A673 (cell line): ENCODE measurements at regions not wholly inside any gene's neighbourhood (a gene's known extent, or its start where the extent isn't known, plus 50 kb on each side); places are given as distances from the start of the nearest gene placed in this dataset.

Source experiments
- BruUV-seq: library from RNA; stranded (reverse); fragments of 400-500 nt; replicated peaks from 2 replicates; lab custom pipeline; 2021; lab: Mats Ljungman, UMichigan
- CTCF ChIA-PET: fragments of 300-600 bp; sonication (Branson Sonifier 250); formaldehyde crosslinking; loops from one replicate; lab custom pipeline; 2022; ENCODE audit warnings: antibody characterized with exemption; lab: Charles Lee
- POLR2A ChIA-PET: fragments of 300-600 bp; sonication (Branson Sonifier 250); formaldehyde crosslinking; loops from one replicate; lab custom pipeline; 2022; ENCODE audit warnings: antibody characterized with exemption; ENCODE audit not compliant: low non-redundant PET; lab: Charles Lee
- DNase-seq: peaks from one replicate; pipeline ENCODE4 v3.0.0-alpha.2; 2015; ENCODE audit warnings: low spot score
- H3K27ac ChIP-seq: fragments of 200-600 bp; sonication (generic); 2 replicates; pipeline ENCODE4 v1.5.1; 2016; ENCODE audit warnings: mixed run types, low read depth, mild to moderate bottlenecking, mixed read lengths, antibody characterized with exemption, low read length; ENCODE audit not compliant: poor library complexity, severe bottlenecking
- H3K27me3 ChIP-seq: fragments of 200-600 bp; sonication (generic); replicated peaks from 2 replicates; pipeline ENCODE4 v1.6.1; 2017; ENCODE audit warnings: mixed run types, low read depth, mild to moderate bottlenecking, mixed read lengths, antibody characterized with exemption, low read length; ENCODE audit not compliant: insufficient read depth, poor library complexity
- H3K36me3 ChIP-seq: fragments of 200-600 bp; sonication (generic); 2 replicates; pipeline ENCODE4 v1.6.1; 2016; ENCODE audit warnings: mixed run types, mild to moderate bottlenecking, mixed read lengths, antibody characterized with exemption, low read length; ENCODE audit not compliant: insufficient read depth, poor library complexity, severe bottlenecking
- H3K4me1 ChIP-seq: fragments of 200-600 bp; sonication (generic); 2 replicates; pipeline ENCODE4 v1.6.1; 2017; ENCODE audit warnings: mixed run types, mild to moderate bottlenecking, mixed read lengths, antibody characterized with exemption, low read length; ENCODE audit not compliant: insufficient read depth, poor library complexity, severe bottlenecking
- H3K4me3 ChIP-seq: fragments of 200-600 bp; sonication (generic); 2 replicates; pipeline ENCODE4 v1.5.1; 2016; ENCODE audit warnings: low read depth, mixed run types, mild to moderate bottlenecking, mixed read lengths, low read length; ENCODE audit not compliant: poor library complexity, severe bottlenecking
- H3K9me3 ChIP-seq: fragments of 200-600 bp; sonication (generic); 2 replicates; pipeline ENCODE4 v1.6.1; 2016; ENCODE audit warnings: mixed run types, low read depth, mild to moderate bottlenecking, mixed read lengths, antibody characterized with exemption, low read length; ENCODE audit not compliant: poor library complexity, severe bottlenecking
- EZH2 ChIP-seq: fragments of 200-600 bp; sonication (generic); IDR thresholded peaks from 2 replicates; pipeline ENCODE4 v1.6.1; 2017; ENCODE audit warnings: borderline replicate concordance, low read depth, mild to moderate bottlenecking, mixed read lengths, antibody characterized with exemption, low read length; ENCODE audit not compliant: poor library complexity, severe bottlenecking
- intact Hi-C: fragments of 100-400 bp; cut with micrococcal nuclease; formaldehyde crosslinking; loops from one replicate; pipeline ENCODE4 v1.10.0; 2022; ENCODE audit not compliant: unreplicated experiment
- TF ChIP-seq, protein P1 (sequence below): fragments of 300-800, 200-600 bp; sonication (generic); conservative IDR thresholded peaks from 2 replicates; pipeline ENCODE4 v1.5.1; 2017; ENCODE audit warnings: low read depth, mild to moderate bottlenecking, antibody characterized with exemption, low read length, moderate library complexity, mixed read lengths

DNA sequence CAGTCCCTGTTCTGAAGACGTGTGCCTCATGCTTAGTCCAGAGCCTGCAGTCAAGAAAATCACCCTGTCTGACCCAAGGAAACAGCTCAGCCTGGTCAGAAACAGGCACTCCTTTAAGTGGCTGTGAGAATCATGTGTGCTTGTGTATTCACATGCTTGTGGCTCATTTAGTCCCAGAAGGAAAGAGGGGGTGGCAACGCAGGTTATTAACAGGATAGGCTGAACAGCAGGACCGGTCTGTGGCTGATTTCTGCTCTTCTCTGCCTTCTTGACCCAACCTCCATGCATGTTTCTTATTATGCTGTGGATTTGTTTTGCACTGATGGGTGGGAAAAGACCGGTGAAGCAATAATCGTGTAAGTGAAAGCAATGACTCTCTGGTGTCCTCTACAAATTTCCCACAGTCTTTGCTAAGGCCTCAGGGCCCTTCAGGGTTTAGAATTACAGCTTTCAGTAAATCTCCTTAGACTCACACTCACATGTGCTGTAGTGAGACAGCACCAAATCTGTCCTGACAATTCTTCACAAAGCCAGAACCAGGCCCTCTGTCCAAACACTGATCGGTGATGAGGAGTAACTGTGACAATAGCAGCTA lies 288.1 kb downstream of the ETS1 start:
- intact Hi-C loops, result no loop called here
- TF ChIP-seq EZH2, result no peak
- TF ChIP-seq, protein P1, sequence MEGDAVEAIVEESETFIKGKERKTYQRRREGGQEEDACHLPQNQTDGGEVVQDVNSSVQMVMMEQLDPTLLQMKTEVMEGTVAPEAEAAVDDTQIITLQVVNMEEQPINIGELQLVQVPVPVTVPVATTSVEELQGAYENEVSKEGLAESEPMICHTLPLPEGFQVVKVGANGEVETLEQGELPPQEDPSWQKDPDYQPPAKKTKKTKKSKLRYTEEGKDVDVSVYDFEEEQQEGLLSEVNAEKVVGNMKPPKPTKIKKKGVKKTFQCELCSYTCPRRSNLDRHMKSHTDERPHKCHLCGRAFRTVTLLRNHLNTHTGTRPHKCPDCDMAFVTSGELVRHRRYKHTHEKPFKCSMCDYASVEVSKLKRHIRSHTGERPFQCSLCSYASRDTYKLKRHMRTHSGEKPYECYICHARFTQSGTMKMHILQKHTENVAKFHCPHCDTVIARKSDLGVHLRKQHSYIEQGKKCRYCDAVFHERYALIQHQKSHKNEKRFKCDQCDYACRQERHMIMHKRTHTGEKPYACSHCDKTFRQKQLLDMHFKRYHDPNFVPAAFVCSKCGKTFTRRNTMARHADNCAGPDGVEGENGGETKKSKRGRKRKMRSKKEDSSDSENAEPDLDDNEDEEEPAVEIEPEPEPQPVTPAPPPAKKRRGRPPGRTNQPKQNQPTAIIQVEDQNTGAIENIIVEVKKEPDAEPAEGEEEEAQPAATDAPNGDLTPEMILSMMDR, result no peak
- Histone ChIP-seq H3K4me3 (no peak overlapping the region), H3K9me3 (no peaks in the 10 kb centered on the region), H3K27ac (no peak overlapping the region), H3K27me3 (peaks cover 57% of the 10 kb centered on the region), H3K4me1 (no peaks in the 10 kb centered on the region), H3K36me3 (no peaks in the 10 kb centered on the region)
- POLR2A ChIA-PET, result interaction anchor here (0.5 kb wide), 1 partner anchor 245 kb away, joined by 3 read pairs; no protein-coding TSS in a partner anchor
- CTCF ChIA-PET, result no interaction called here
- DNase-seq, result no peak
- no TSS peak for BruUV-seq

DNA sequence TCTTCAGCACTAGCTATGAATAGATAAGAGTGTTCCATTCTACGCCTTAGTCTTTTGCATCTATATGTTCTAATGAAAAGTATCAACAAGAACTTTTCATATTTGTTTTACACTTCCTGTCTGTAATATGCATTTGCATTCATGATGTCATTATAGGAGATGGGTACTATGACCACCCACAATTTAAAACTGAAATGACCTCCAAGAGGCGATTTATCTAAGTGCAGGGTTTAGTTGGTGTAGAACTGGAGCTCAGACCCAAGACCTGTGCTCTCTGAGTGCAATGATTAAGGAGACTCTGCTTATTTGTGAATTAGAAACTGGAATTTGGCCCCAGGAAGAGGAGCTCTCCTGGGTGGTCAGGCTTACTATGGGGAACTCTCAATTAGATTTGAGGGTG lies 289.1 kb downstream of the ETS1 start:
- no peak overlapping the region for H3K4me3 ChIP-seq
- BruUV-seq, result no TSS peak
- H3K36me3 ChIP-seq, result no peaks in the 10 kb centered on the region
- ChIA-PET POLR2A (no interaction called here), CTCF (no interaction called here)
- H3K27ac ChIP-seq, result no peak overlapping the region
- TF ChIP-seq EZH2, result no peak
- TF ChIP-seq, protein P1, result no peak
- peaks cover 57% of the 10 kb centered on the region for H3K27me3 ChIP-seq
- DNase-seq, result no peak
- no peaks in the 10 kb centered on the region for H3K9me3 ChIP-seq
- H3K4me1 ChIP-seq, result no peaks in the 10 kb centered on the region
- intact Hi-C loops, result no loop called here

DNA sequence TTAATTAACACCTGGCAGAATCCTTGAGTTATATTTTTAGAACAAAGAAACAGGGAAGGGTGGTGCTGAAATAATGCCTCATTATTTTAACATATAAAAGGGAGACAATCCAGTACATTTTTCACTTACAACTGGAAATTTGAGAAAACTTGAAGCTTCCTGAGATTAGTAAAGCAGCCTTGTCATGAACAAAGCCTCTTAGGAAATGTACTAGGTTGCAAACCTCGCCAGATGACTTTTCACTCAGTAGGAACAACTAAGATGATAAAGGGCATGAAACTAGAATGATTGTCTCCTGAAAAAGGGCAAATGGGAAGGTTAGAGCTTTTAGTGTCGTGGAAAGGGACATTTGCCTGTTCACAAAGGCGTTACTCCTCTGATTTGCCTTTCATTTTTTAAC lies 289.6 kb downstream of the ETS1 start:
- DNase-seq, result no peak
- Histone ChIP-seq H3K36me3 (no peaks in the 10 kb centered on the region), H3K4me3 (no peak overlapping the region), H3K4me1 (no peaks in the 10 kb centered on the region), H3K27ac (no peak overlapping the region), H3K27me3 (peaks cover 57% of the 10 kb centered on the region), H3K9me3 (no peaks in the 10 kb centered on the region)
- no TSS peak for BruUV-seq
- CTCF ChIA-PET, result no interaction called here
- intact Hi-C loops, result no loop called here
- POLR2A ChIA-PET, result no interaction called here
- no peak for TF ChIP-seq EZH2
- TF ChIP-seq, protein P1, result no peak
